ENCODE measurements at regions not wholly inside any gene's neighbourhood (a gene's known extent, or its start where the extent isn't known, plus 50 kb on each side); places are given as distances from the start of the nearest gene placed in this dataset.

- TF ChIP-seq POLR2AphosphoS5 (IDR thresholded peaks at IDR 0.05) (no peak), EP300 (IDR thresholded peaks at IDR 0.05) (no peak), POLR2A (IDR thresholded peaks at IDR 0.05) (no peak)
- TF ChIP-seq, protein P1, sequence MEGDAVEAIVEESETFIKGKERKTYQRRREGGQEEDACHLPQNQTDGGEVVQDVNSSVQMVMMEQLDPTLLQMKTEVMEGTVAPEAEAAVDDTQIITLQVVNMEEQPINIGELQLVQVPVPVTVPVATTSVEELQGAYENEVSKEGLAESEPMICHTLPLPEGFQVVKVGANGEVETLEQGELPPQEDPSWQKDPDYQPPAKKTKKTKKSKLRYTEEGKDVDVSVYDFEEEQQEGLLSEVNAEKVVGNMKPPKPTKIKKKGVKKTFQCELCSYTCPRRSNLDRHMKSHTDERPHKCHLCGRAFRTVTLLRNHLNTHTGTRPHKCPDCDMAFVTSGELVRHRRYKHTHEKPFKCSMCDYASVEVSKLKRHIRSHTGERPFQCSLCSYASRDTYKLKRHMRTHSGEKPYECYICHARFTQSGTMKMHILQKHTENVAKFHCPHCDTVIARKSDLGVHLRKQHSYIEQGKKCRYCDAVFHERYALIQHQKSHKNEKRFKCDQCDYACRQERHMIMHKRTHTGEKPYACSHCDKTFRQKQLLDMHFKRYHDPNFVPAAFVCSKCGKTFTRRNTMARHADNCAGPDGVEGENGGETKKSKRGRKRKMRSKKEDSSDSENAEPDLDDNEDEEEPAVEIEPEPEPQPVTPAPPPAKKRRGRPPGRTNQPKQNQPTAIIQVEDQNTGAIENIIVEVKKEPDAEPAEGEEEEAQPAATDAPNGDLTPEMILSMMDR (IDR thresholded peaks at IDR 0.05), result no peak
- no peaks in the 10 kb centered on the region for H3K36me3 ChIP-seq
- intact Hi-C loops (cut with DNase I), result no loop called here
- DNase-seq, result no peak
- 68 to 69% methylated on average over 5 of the region's 5 CpGs for WGBS, 2 donors
- H3K4me1 ChIP-seq, result peaks cover 0 to 18% (median 2%) of the 10 kb centered on the region in 4 donors
- H3K9me3 ChIP-seq, result no peaks in the 10 kb centered on the region
- no peak overlapping the region for H3K4me3 ChIP-seq
- H3K27me3 ChIP-seq, result no peaks in the 10 kb centered on the region
- no peak overlapping the region for H3K27ac ChIP-seq
Measured at GRCh38 chr13:54194233-54195024, 1165.8 kb downstream of the OLFM4 start.

DNA sequence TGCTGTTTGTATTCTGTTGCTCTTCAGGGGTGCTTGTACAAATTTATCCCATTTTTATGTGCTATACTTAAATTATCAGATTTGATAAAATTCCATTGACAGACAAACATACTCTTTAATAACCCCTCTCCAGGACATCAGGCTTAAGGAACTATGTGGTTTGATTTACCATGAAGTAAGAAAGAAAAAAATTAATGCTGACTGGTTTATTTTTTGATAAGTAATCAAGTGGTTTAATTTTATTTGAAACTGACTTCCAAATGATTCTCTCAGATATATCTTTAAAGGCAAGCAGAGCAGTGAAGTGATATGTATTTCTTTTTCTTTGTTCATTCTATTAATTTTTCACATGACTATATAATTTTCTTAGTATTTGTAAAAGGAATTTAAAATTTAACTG is 1168.1 kb downstream of the OLFM4 start:
- no peaks in the 10 kb centered on the region for H3K27me3 ChIP-seq
- H3K36me3 ChIP-seq, result no peaks in the 10 kb centered on the region
- no peak overlapping the region for H3K4me3 ChIP-seq
- H3K4me1 ChIP-seq, result peaks cover 0 to 18% (median 2%) of the 10 kb centered on the region in 4 donors
- DNase-seq, result no peak
- intact Hi-C loops (cut with DNase I), result no loop called here
- H3K9me3 ChIP-seq, result no peaks in the 10 kb centered on the region
- H3K27ac ChIP-seq, result no peak overlapping the region
- TF ChIP-seq, protein P1 (IDR thresholded peaks at IDR 0.05), result no peak
- TF ChIP-seq POLR2AphosphoS5 (IDR thresholded peaks at IDR 0.05) (no peak), POLR2A (IDR thresholded peaks at IDR 0.05) (no peak), EP300 (IDR thresholded peaks at IDR 0.05) (no peak)

DNA sequence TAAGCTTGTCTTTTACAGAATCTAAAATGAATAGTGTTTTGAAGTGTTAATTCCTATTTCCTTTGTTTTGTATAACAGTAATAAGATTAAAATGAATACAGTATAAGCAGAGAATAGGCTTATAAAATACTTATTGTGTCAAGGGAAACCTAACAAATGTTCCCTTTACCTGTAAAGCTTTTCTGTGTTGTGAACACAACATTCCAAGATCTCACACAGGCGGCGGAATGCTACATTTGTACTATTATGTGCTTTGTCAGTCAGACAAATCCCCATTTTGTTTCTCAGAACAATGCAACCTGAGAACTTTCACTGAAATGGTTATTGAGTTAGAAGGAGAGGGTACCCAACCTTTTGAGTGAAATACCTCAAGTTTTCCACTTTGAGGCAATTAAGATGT is 1170.3 kb downstream of the OLFM4 start:
- Histone ChIP-seq H3K27me3 (no peaks in the 10 kb centered on the region), H3K27ac (no peak overlapping the region), H3K9me3 (no peaks in the 10 kb centered on the region), H3K4me3 (no peak overlapping the region), H3K4me1 (peaks cover 0 to 18% (median 2%) of the 10 kb centered on the region in 4 donors), H3K36me3 (no peaks in the 10 kb centered on the region)
- no peak for DNase-seq
- WGBS, 2 donors, result 87 to 91% methylated on average over 2 of the region's 2 CpGs
- intact Hi-C loops (cut with DNase I), result no loop called here
- TF ChIP-seq, protein P1 (IDR thresholded peaks at IDR 0.05), result no peak
- no peak for TF ChIP-seq POLR2AphosphoS5 (IDR thresholded peaks at IDR 0.05)
- TF ChIP-seq EP300 (IDR thresholded peaks at IDR 0.05), result no peak
- no peak for TF ChIP-seq POLR2A (IDR thresholded peaks at IDR 0.05)

- no peaks in the 10 kb centered on the region for H3K9me3 ChIP-seq
- no peak for DNase-seq
- no peaks in the 10 kb centered on the region for H3K27me3 ChIP-seq
- H3K27ac ChIP-seq, result no peak overlapping the region
- H3K4me1 ChIP-seq, result no peaks in the 10 kb centered on the region
- intact Hi-C loops (cut with DNase I), result no loop called here
- H3K36me3 ChIP-seq, result no peaks in the 10 kb centered on the region
- H3K4me3 ChIP-seq, result no peak overlapping the region
- TF ChIP-seq POLR2AphosphoS5 (IDR thresholded peaks at IDR 0.05) (no peak), EP300 (IDR thresholded peaks at IDR 0.05) (no peak), POLR2A (IDR thresholded peaks at IDR 0.05) (no peak)
- TF ChIP-seq, protein P1 (IDR thresholded peaks at IDR 0.05), result no peak
- WGBS, 2 donors, result 15 to 34% methylated on average over 1 of the region's 1 CpG
Measured at GRCh38 chr13:54206626-54207025, 1178.0 kb downstream of the OLFM4 start.

Data from sigmoid colon (tissue), 6 donors.